ENCODE measurements at regions not wholly inside any gene's neighbourhood (a gene's known extent, or its start where the extent isn't known, plus 50 kb on each side); places are given as distances from the start of the nearest gene placed in this dataset.

DNA sequence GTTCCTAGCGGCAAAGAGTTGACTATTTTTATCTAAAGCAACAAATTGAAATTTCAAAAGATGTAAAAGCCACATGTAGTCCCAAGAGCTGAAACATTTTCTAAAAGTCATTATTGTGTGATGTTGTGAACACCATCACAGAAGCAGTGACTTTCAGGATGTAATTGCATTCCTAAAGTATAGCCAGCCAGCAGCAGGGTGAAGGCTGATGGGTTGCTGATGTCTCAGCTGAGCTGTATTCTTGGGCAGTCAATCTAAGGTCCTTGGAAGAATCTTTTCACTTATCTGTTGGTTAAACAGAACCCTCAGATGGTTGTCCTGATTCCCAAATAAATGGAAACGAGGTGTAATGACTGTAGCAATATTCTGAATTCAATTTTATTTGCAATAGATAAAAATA is 237.4 kb upstream of the WWC1 start:
- DNase-seq (ENCODE audit: low read depth): no peak
- no peak overlapping the region for H3K4me3 ChIP-seq (ENCODE audit: low read length)
- TF ChIP-seq CTCF (IDR thresholded peaks at IDR 0.05; ENCODE audit: insufficient read depth, low read depth, low read length, missing control alignments): no peak

DNA sequence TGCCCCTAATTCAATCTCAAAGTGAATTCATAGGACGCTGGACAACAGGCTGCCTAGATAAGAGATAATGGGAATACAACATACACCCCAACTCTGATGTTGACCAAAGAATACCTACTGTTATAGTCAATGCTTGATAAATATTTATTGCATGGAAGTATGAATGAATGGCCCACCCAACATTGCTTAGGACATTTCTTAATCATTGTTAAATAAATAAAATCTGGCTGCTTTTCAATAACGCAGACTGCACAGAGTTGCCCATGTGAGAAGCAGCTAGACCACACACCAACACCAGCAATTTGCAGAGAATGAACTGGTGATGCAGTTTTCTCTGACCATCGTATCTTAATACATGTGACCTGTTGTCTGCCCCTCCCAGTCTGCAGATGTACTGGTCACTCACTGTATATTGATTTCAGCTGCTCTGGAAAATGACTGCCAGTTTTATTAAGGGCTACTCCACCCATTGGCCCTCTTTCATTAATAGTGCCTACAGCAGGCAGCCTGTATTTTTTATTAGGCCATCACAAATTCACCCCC is 236.2 kb upstream of the WWC1 start:
- no peak for TF ChIP-seq CTCF (IDR thresholded peaks at IDR 0.05; ENCODE audit: insufficient read depth, low read depth, low read length, missing control alignments)
- DNase-seq (ENCODE audit: low read depth): no peak
- no peak overlapping the region for H3K4me3 ChIP-seq (ENCODE audit: low read length)

DNA sequence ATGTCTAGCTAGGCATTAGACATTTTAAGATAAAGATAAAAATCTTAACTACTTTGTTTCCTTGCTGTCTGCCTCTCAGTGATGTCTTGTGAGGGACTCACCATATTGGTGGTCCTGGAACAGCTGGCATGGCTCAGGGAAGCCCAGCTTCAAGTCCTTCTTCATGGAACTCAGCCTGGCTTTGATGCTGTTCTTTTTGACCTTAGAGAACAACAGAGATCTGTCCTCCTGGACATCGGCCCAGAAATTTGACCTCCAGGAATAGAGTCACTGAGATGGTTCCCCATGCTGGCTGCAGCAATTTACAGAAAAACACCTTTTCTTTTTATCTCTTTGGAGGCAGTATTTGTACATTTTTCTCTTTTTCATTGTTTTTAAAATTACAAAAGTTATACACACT is 235.5 kb upstream of the WWC1 start:
- DNase-seq (ENCODE audit: low read depth): no peak
- no peak for TF ChIP-seq CTCF (IDR thresholded peaks at IDR 0.05; ENCODE audit: insufficient read depth, low read depth, low read length, missing control alignments)
- no peak overlapping the region for H3K4me3 ChIP-seq (ENCODE audit: low read length)

GRCh38 chr5:168056499-168057182 is 234.8 kb upstream of the WWC1 start:
- H3K4me3 ChIP-seq (ENCODE audit: low read length): no peak overlapping the region
- TF ChIP-seq CTCF (IDR thresholded peaks at IDR 0.05; ENCODE audit: insufficient read depth, low read depth, low read length, missing control alignments): no peak
- DNase-seq (ENCODE audit: low read depth): peak; percentile 30

DNA sequence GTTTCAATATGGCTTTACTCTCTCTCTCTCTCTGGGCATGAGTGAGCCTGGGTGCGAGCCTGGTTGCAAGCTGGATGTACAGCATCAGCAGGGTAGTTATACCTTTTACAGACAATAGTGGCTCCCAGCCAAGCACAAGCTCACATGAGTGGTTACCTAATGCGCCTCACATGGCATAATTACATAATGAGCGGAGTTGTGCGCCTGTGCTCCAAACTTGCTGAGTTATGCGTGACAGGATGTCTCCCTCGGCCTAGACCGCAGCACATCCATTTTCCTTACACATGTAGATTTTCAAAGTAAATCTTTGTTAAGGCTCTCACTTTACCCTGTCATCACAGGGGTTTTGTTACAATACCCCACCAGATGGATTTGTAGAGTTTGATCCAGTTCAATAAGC is 233.5 kb upstream of the WWC1 start:
- peak; percentile 33 for DNase-seq (ENCODE audit: low read depth)
- TF ChIP-seq CTCF (IDR thresholded peaks at IDR 0.05; ENCODE audit: insufficient read depth, low read depth, low read length, missing control alignments): no peak
- H3K4me3 ChIP-seq (ENCODE audit: low read length): no peak overlapping the region

GRCh38 chr5:168059131-168059530 is 232.3 kb upstream of the WWC1 start:
- no peak for TF ChIP-seq CTCF (IDR thresholded peaks at IDR 0.05; ENCODE audit: insufficient read depth, low read depth, low read length, missing control alignments)
- peak; percentile 33 for DNase-seq (ENCODE audit: low read depth)
- H3K4me3 ChIP-seq (ENCODE audit: low read length): no peak overlapping the region

- no peak overlapping the region for H3K4me3 ChIP-seq (ENCODE audit: low read length)
- TF ChIP-seq CTCF (IDR thresholded peaks at IDR 0.05; ENCODE audit: insufficient read depth, low read depth, low read length, missing control alignments): no peak
- no peak for DNase-seq (ENCODE audit: low read depth)
Observed at GRCh38 chr5:168062239-168062638, 229.2 kb upstream of the WWC1 start.
